ENCODE measurements at regions not wholly inside any gene's neighbourhood (a gene's known extent, or its start where the extent isn't known, plus 50 kb on each side); places are given as distances from the start of the nearest gene placed in this dataset.

DNA sequence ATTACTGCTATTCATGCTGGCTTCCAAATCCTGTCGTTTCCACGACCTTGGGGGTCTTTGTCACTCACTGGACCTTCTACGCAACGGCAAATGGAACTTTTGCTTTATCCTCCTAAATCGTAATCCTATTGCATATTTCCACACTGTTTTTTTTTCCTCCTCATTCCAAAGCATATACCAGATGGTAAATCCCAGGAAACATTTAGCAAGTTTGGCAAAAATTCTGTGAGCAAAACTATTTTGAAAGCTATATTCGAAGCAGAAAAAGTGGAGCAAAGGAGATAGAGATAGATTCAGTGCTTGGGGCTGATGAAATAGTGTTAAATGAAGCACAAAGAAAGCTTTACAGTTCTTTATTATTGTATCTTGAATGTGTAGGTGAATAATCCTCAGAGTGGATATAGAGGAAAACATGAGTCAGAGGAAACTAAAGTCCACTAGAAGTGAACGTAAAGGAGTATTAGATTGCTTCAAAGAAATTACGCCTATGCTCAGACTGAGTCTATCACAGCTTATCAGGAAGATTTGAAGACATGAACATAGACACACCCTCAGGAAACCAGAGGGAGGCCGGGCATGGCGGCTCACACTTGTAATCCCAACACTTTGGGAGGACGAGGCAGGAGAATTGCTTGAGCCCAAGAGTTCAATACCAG lies 50.2 kb upstream of the FAM9A start:
- H3K36me3 Mint-ChIP-seq, result no peaks in the 10 kb centered on the region
- Histone ChIP-seq H3K4me3 (no peak overlapping the region), H3K36me3 (no peaks in the 10 kb centered on the region), H4K20me1 (ENCODE audit: low read depth) (no peaks in the 10 kb centered on the region), H3K9me3 (ENCODE audit: low read depth) (no peaks in the 10 kb centered on the region), H3K4me1 (no peaks in the 10 kb centered on the region), H3K4me2 (no peak overlapping the region), H3F3A (ENCODE audit: low read depth) (no peaks in the 10 kb centered on the region), H3K79me2 (ENCODE audit: low read depth) (no peaks in the 10 kb centered on the region), H3K27me3 (no peaks in the 10 kb centered on the region), H3K27ac (no peak overlapping the region), H2AFZ (replicated peaks) (no peak overlapping the region), H3K9ac (no peak overlapping the region)
- H3K4me1 Mint-ChIP-seq, result no peaks in the 10 kb centered on the region
- H3K4me3 Mint-ChIP-seq, result no peak overlapping the region
- no peak overlapping the region for H3K27ac Mint-ChIP-seq
- no peak for DNase-seq (ENCODE audit: low spot score)
- peaks cover 3% of the 10 kb centered on the region for H3K27me3 Mint-ChIP-seq (ENCODE audit: insufficient read depth, low read depth)
- TF ChIP-seq EZH2phosphoT487 (IDR thresholded peaks at IDR 0.05), result no peak
- TF ChIP-seq, protein P1, sequence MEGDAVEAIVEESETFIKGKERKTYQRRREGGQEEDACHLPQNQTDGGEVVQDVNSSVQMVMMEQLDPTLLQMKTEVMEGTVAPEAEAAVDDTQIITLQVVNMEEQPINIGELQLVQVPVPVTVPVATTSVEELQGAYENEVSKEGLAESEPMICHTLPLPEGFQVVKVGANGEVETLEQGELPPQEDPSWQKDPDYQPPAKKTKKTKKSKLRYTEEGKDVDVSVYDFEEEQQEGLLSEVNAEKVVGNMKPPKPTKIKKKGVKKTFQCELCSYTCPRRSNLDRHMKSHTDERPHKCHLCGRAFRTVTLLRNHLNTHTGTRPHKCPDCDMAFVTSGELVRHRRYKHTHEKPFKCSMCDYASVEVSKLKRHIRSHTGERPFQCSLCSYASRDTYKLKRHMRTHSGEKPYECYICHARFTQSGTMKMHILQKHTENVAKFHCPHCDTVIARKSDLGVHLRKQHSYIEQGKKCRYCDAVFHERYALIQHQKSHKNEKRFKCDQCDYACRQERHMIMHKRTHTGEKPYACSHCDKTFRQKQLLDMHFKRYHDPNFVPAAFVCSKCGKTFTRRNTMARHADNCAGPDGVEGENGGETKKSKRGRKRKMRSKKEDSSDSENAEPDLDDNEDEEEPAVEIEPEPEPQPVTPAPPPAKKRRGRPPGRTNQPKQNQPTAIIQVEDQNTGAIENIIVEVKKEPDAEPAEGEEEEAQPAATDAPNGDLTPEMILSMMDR (IDR thresholded peaks at IDR 0.05), result no peak
- no peak for TF ChIP-seq EZH2 (IDR thresholded peaks at IDR 0.05)
- peaks cover 3% of the 10 kb centered on the region for H3K9me3 Mint-ChIP-seq

All from neural progenitor cell (in vitro differentiated cells).